Left renal pelvis (tissue), 4 donors: ENCODE measurements at regions not wholly inside any gene's neighbourhood (a gene's known extent, or its start where the extent isn't known, plus 50 kb on each side); places are given as distances from the start of the nearest gene placed in this dataset.

Experiments used
- DNase-seq, 4 donors: peaks; one replicate each; pipeline ENCODE4 v3.0.0-alpha.2; 2013; ENCODE audit warnings: low read depth in 4 of 4, low spot score in 3 of 4

- no peak for DNase-seq
Measured at GRCh38 chr2:236940916-236941520, 144.7 kb upstream of the COPS8 start.

GRCh38 chr2:236941551-236941950 is 144.1 kb upstream of the COPS8 start:
- no peak for DNase-seq

GRCh38 chr2:236942554-236942953 is 143.1 kb upstream of the COPS8 start:
- DNase-seq: no peak

- no peak for DNase-seq
Measured at GRCh38 chr2:236943068-236943467, 142.6 kb upstream of the COPS8 start.

- no peak for DNase-seq
Measured at GRCh38 chr2:236943841-236944513, 141.7 kb upstream of the COPS8 start.

- no peak for DNase-seq
Measured at GRCh38 chr2:236944561-236944960, 141.1 kb upstream of the COPS8 start.

- DNase-seq: no peak
Measured at GRCh38 chr2:236945431-236946016, 140.2 kb upstream of the COPS8 start.

GRCh38 chr2:236946871-236947270 is 138.8 kb upstream of the COPS8 start:
- DNase-seq: no peak

GRCh38 chr2:236947294-236947693 is 138.4 kb upstream of the COPS8 start:
- DNase-seq: no peak

GRCh38 chr2:236947896-236948295 is 137.8 kb upstream of the COPS8 start:
- no peak for DNase-seq

- DNase-seq: no peak
Measured at GRCh38 chr2:236949089-236949905, 136.4 kb upstream of the COPS8 start.

GRCh38 chr2:236951830-236952475 is 133.7 kb upstream of the COPS8 start:
- no peak for DNase-seq

- DNase-seq: no peak
Measured at GRCh38 chr2:236954641-236955040, 131.0 kb upstream of the COPS8 start.

GRCh38 chr2:236955521-236956030 is 130.1 kb upstream of the COPS8 start:
- DNase-seq: no peak

- DNase-seq: no peak
Measured at GRCh38 chr2:236956031-236956618, 129.6 kb upstream of the COPS8 start.

GRCh38 chr2:236956641-236957040 is 129.0 kb upstream of the COPS8 start:
- no peak for DNase-seq

- DNase-seq: no peak
Measured at GRCh38 chr2:236959036-236959435, 126.7 kb upstream of the COPS8 start.

- DNase-seq: no peak
Measured at GRCh38 chr2:236959876-236960275, 125.8 kb upstream of the COPS8 start.

- DNase-seq: no peak
Measured at GRCh38 chr2:236960531-236960930, 125.2 kb upstream of the COPS8 start.

GRCh38 chr2:236962816-236963215 is 122.9 kb upstream of the COPS8 start:
- DNase-seq: no peak
